Upper lobe of left lung (tissue), 6 donors: ENCODE measurements at regions not wholly inside any gene's neighbourhood (a gene's known extent, or its start where the extent isn't known, plus 50 kb on each side); places are given as distances from the start of the nearest gene placed in this dataset.

Experiments
- ATAC-seq, 2 donors: fragments of 200-7000 bp; cut with Tn5 transposase; one replicate each; pipeline ENCODE4 v1.9.1; 2022; ENCODE audit warnings: mild to moderate bottlenecking in 2 of 2, moderate library complexity in 2 of 2; ENCODE audit not compliant: low FRiP score in 2 of 2
- DNase-seq, 2 donors: peaks; one replicate each; pipeline ENCODE4 v3.0.0-alpha.2; 2019 to 2020
- H3K27ac ChIP-seq, 4 donors: fragments of 200-600 bp; sonication (generic); one replicate each; pipeline ENCODE4 v1.5.1; 2016 to 2019
- H3K27me3 ChIP-seq, 4 donors: fragments of 200-600 bp; sonication (generic); one replicate each; pipeline ENCODE4 v1.5.1; 2017 to 2019
- H3K36me3 ChIP-seq, 4 donors: fragments of 200-600 bp; sonication (generic); one replicate each; pipeline ENCODE4 v1.5.1; 2016 to 2019
- H3K4me1 ChIP-seq, 4 donors: fragments of 200-600 bp; sonication (generic); one replicate each; pipeline ENCODE4 v1.5.1; 2018 to 2019
- H3K4me3 ChIP-seq, 4 donors: fragments of 200-600 bp; sonication (generic); one replicate each; pipeline ENCODE4 v1.5.1; 2017 to 2019; ENCODE audit warnings: mild to moderate bottlenecking in 2 of 4, moderate library complexity in 1 of 4
- H3K9me3 ChIP-seq, 4 donors: fragments of 200-600 bp; sonication (generic); one replicate each; pipeline ENCODE4 v1.5.1; 2018 to 2019
- CTCF ChIP-seq, 6 experiments: fragments of 450-650 bp in 4 of 6; fragments of 200-600 bp in 2 of 6; sonication (generic) in 2 of 6; IDR thresholded peaks; one replicate each; pipeline ENCODE4 v1.5.1; 2016 to 2019; ENCODE audit warnings: antibody characterized with exemption in 6 of 6
- EP300 ChIP-seq, 4 donors: sonication (generic); formaldehyde crosslinking; IDR thresholded peaks; one replicate each; pipeline ENCODE4 v1.5.1; 2017; ENCODE audit warnings: antibody characterized with exemption in 4 of 4, control low read depth in 2 of 4
- POLR2A ChIP-seq, 4 donors: fragments of 450-650 bp; IDR thresholded peaks; one replicate each; pipeline ENCODE4 v1.5.1; 2016 to 2017; ENCODE audit warnings: antibody characterized with exemption in 4 of 4, mild to moderate bottlenecking in 2 of 4
- POLR2AphosphoS5 ChIP-seq, 2 donors: sonication (generic); formaldehyde crosslinking; IDR thresholded peaks; one replicate each; pipeline ENCODE4 v1.5.1; 2017; ENCODE audit warnings: antibody characterized with exemption in 2 of 2
- WGBS, 2 donors: methylation state at CpG; one replicate each; pipeline ENCODE4 v1.1.5; 2017 to 2018; 5-methylcytosine and 5-hydroxymethylcytosine counted together
- donor health status: DM: no; HTN: no; CAD: no; lungs with moderate emphysema.
- donor health status: DM: no; HTN: yes; CAD: no; lungs with severe emphysema.

GRCh38 chr16:86680162-86680561 lies 101.8 kb downstream of the FOXL1 start:
- H3K4me3 ChIP-seq = no peak overlapping the region
- peaks cover 0 to 4% (median 0%) of the 10 kb centered on the region in 4 donors for H3K9me3 ChIP-seq
- no peaks in the 10 kb centered on the region for H3K4me1 ChIP-seq
- TF ChIP-seq POLR2AphosphoS5 (IDR thresholded peaks at IDR 0.05) = no peak
- TF ChIP-seq POLR2A (IDR thresholded peaks at IDR 0.05) = no peak
- no peak for TF ChIP-seq EP300 (IDR thresholded peaks at IDR 0.05)
- no peak for TF ChIP-seq CTCF (IDR thresholded peaks at IDR 0.05)
- no peaks in the 10 kb centered on the region for H3K36me3 ChIP-seq
- no peak overlapping the region for H3K27ac ChIP-seq
- H3K27me3 ChIP-seq = no peaks in the 10 kb centered on the region
- 43 to 45% methylated on average over 5 of the region's 5 CpGs for WGBS, 2 donors
- ATAC-seq (peak in 1 of 2 donors; percentile 72), DNase-seq (no peak)

GRCh38 chr16:86680661-86681030 lies 102.3 kb downstream of the FOXL1 start:
- no peaks in the 10 kb centered on the region for H3K36me3 ChIP-seq
- no peaks in the 10 kb centered on the region for H3K27me3 ChIP-seq
- H3K27ac ChIP-seq = no peak overlapping the region
- H3K4me3 ChIP-seq = no peak overlapping the region
- TF ChIP-seq EP300 (IDR thresholded peaks at IDR 0.05) = no peak
- TF ChIP-seq POLR2A (IDR thresholded peaks at IDR 0.05) = no peak
- TF ChIP-seq CTCF (IDR thresholded peaks at IDR 0.05) = no peak
- TF ChIP-seq POLR2AphosphoS5 (IDR thresholded peaks at IDR 0.05) = no peak
- DNase-seq (no peak), ATAC-seq (no peak)
- H3K4me1 ChIP-seq = no peaks in the 10 kb centered on the region
- 55 to 63% methylated on average over 8 of the region's 8 CpGs for WGBS, 2 donors
- H3K9me3 ChIP-seq = peaks cover 0 to 4% (median 0%) of the 10 kb centered on the region in 4 donors

GRCh38 chr16:86681031-86681756 lies 102.8 kb downstream of the FOXL1 start:
- H3K27ac ChIP-seq = peak overlapping the region in 1 of 4 donors; percentile 18
- ATAC-seq = peak in 1 of 2 donors; percentile 38

GRCh38 chr16:86681757-86682106 lies 103.4 kb downstream of the FOXL1 start:
- Histone ChIP-seq H3K4me1 (no peaks in the 10 kb centered on the region), H3K36me3 (no peaks in the 10 kb centered on the region), H3K9me3 (peaks cover 0 to 4% (median 0%) of the 10 kb centered on the region in 4 donors), H3K27ac (peak overlapping the region in 1 of 4 donors; percentile 26), H3K27me3 (no peaks in the 10 kb centered on the region), H3K4me3 (no peak overlapping the region)
- no peak for DNase-seq
- no peak for TF ChIP-seq POLR2A (IDR thresholded peaks at IDR 0.05)
- TF ChIP-seq CTCF (IDR thresholded peaks at IDR 0.05) = no peak
- TF ChIP-seq EP300 (IDR thresholded peaks at IDR 0.05) = no peak
- no peak for TF ChIP-seq POLR2AphosphoS5 (IDR thresholded peaks at IDR 0.05)
- ATAC-seq = no peak
- 84 to 91% methylated on average over 15 of the region's 15 CpGs for WGBS, 2 donors

More at GRCh38 chr16:86681031-86681756, 102.8 kb downstream of the FOXL1 start:
- Histone ChIP-seq H3K36me3 (no peaks in the 10 kb centered on the region), H3K4me1 (no peaks in the 10 kb centered on the region), H3K27me3 (no peaks in the 10 kb centered on the region), H3K4me3 (no peak overlapping the region), H3K9me3 (peaks cover 0 to 4% (median 0%) of the 10 kb centered on the region in 4 donors)
- TF ChIP-seq EP300 (IDR thresholded peaks at IDR 0.05) (no peak), POLR2A (IDR thresholded peaks at IDR 0.05) (no peak), POLR2AphosphoS5 (IDR thresholded peaks at IDR 0.05) (no peak), CTCF (IDR thresholded peaks at IDR 0.05) (no peak)
- DNase-seq = no peak
- WGBS, 2 donors = 81 to 82% methylated on average over 32 to 37 of the region's 37 CpGs
